ENCODE measurements at regions not wholly inside any gene's neighbourhood (a gene's known extent, or its start where the extent isn't known, plus 50 kb on each side); places are given as distances from the start of the nearest gene placed in this dataset.

- Histone ChIP-seq H3K4ac (ENCODE audit: low read depth, low read length) (no peak overlapping the region), H3K79me2 (ENCODE audit: insufficient read depth, low read length) (no peaks in the 10 kb centered on the region), H2BK120ac (ENCODE audit: low read depth, low read length, poor library complexity, severe bottlenecking) (no peak overlapping the region), H3K27me3 (ENCODE audit: insufficient read depth, low read length) (no peaks in the 10 kb centered on the region), H4K5ac (ENCODE audit: insufficient read length, low read depth, low read length) (no peak overlapping the region), H3K27ac (ENCODE audit: insufficient read length, low read depth, low read length) (no peak overlapping the region), H3K4me1 (ENCODE audit: insufficient read depth, low read length) (no peaks in the 10 kb centered on the region), H3K4me2 (ENCODE audit: insufficient read depth, insufficient read length, low read length) (no peak overlapping the region), H3K23me2 (ENCODE audit: insufficient read length, low read depth, low read length, poor library complexity, severe bottlenecking) (no peaks in the 10 kb centered on the region), H2BK20ac (ENCODE audit: low read depth, low read length, poor library complexity, severe bottlenecking) (no peak overlapping the region), H3K79me1 (ENCODE audit: insufficient read depth, low read depth, low read length, poor library complexity, severe bottlenecking) (no peaks in the 10 kb centered on the region), H4K8ac (replicated peaks; ENCODE audit: insufficient read length, low read depth, low read length) (no peak overlapping the region), H3K18ac (ENCODE audit: insufficient read length, low read depth, low read length) (no peak overlapping the region), H2BK15ac (ENCODE audit: low read depth, low read length) (no peak overlapping the region), H2BK5ac (ENCODE audit: insufficient read length, low read length) (no peak overlapping the region), H3K56ac (ENCODE audit: insufficient read length, low read depth, low read length) (no peak overlapping the region), H3K14ac (ENCODE audit: insufficient read depth, low read length) (no peak overlapping the region), H3T11ph (ENCODE audit: low read length) (no peak overlapping the region), H2AK5ac (ENCODE audit: insufficient read length, low read length) (no peak overlapping the region), H4K20me1 (ENCODE audit: control insufficient read depth, insufficient read depth, insufficient read length) (no peaks in the 10 kb centered on the region), H4K91ac (ENCODE audit: insufficient read length, low read depth, low read length) (no peak overlapping the region), H2AFZ (ENCODE audit: low read length) (no peak overlapping the region), H3K9me3 (ENCODE audit: control insufficient read depth, low read depth, low read length) (no peaks in the 10 kb centered on the region), H3K9ac (ENCODE audit: extremely low read depth, insufficient read length, low read length) (no peak overlapping the region), H2BK12ac (ENCODE audit: insufficient read length, low read depth, low read length) (no peak overlapping the region), H3K23ac (ENCODE audit: insufficient read length, low read depth, low read length) (no peak overlapping the region)
- H3K9me3 Mint-ChIP-seq, result peaks cover 0 to 2% of the 10 kb centered on the region in 2 experiments; a peak in 3 of 5 replicates
- H3K4me1 Mint-ChIP-seq, result peaks cover 0 to 3% of the 10 kb centered on the region in 2 experiments; a peak in 2 of 4 replicates
- WGBS (ENCODE audit: extremely low coverage, insufficient read length, low lambda C conversion rate), result no CpG with 5 or more reads among the region's 8 CpGs
- no peak overlapping the region for H3K27ac Mint-ChIP-seq
- no peak for DNase-seq
- no peak for TF ChIP-seq CTCF (conservative IDR thresholded peaks at IDR 0.05)
- no peaks in the 10 kb centered on the region; the same call in 1 of the 2 replicates for H3K27me3 Mint-ChIP-seq (ENCODE audit: low read depth)
- no peak overlapping the region for H3K4me3 Mint-ChIP-seq
- H3K36me3 Mint-ChIP-seq (ENCODE audit: insufficient read depth in 1 of 3, low read depth in 3 of 3), result no peaks in the 10 kb centered on the region
These were observed 502.6 kb upstream of the CDH6 start for GRCh38 chr5:30690931-30691330.

Data from H9 (cell line).